ENCODE measurements at regions not wholly inside any gene's neighbourhood (a gene's known extent, or its start where the extent isn't known, plus 50 kb on each side); places are given as distances from the start of the nearest gene placed in this dataset.

DNA sequence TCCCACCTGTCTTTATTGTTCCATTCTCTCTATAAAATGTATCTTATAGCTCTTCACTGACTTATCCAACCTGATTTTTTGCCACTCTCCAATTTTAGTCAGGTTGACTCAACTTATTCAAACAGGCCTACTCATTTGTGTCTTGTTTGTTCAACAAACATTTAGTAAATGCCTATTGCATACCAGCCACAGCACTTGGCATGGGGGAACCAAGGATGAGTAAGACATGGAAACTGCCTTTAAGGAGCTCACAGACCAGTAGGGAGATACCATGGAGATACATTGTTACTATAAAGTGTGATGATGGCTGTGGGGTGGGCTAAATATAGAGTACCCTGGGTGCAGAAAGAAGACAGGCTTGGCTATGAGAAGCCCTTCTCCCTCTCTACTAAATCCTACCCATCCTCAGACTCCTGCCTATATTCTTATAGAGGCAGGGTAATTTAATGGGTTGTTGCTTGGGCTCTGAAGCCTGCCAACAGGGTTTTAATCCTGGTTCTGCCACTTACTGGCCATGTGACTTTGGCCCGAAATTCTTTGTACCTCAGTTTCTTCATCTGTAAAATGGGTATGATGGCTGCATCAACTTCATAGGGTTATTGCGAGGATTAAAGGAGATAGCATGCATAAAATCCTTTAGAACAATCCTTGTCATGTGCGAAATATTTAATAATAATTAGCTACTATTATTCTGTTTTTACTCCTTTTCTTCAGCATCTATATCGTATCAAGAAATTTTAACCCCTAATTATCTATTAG lies 348.5 kb upstream of the UMPS start:
- DNase-seq: no peak

DNA sequence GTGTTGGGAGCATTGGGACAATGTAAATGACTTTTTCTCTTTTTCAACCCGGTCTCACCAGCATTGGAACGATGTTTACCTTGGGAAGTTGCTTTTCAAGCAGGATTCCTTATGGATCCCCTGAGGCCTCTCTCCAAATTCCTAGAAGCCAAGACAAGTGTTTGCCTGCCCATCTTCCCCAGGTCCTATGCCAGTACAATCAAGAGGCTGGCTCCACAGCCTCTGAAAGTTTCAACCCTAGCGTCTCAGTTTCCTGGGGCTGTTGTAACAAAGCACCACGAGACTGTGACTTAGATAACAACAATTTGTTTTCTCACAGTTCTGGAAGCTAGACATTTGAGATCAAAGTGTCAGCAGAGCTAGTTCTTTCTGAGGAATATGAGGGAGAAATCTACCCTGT lies 347.2 kb upstream of the UMPS start:
- DNase-seq: no peak

DNA sequence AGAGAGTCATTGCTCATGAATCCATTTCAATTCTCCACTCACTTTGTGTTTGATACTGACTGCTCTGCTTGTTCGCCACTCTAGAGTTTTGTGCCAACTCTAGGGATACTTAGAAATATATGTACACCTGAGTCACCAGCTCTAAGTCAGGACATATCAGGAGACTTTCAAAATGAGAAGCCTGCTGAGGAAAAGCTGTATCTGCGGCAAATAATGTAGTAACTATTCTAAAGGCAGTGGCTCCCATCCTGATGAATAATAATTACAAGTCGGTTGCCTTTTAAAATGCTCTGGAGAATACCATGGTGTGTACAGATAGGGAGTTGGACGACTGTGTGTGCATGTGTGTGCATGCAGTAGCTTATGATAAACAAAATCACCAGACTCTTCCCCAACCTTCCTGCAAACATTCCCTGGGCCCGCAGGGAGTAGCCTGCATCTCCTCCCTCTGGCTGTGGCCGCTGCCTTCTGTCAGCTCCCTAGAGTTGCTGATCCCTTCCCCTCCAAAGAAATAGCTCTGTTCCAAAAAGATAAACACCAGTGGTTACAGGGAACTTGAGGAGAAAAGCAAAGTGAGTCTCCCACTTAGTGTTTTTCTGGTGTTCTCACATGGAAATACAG lies 346.3 kb upstream of the UMPS start:
- no peak for DNase-seq

DNA sequence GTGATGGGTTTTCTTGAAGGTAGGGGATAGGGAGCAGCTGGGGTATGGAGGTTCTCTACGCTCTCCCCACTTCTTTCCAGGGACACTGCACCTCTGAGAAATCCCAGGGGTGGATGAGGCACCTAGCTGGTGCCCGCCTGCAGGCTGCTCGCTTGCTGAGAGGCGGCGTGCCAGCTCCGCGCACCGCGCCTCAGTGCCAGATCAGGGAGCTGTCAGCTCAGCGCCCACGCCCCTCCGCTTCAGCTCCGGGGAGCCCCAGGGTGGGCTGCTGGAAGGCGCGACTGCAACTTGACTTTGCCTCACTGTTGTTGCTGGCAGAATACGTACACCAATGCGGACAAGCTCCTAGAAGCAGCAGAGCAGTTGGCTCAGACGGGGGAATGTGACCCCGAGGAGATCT lies 345.7 kb upstream of the UMPS start:
- DNase-seq: no peak

DNA sequence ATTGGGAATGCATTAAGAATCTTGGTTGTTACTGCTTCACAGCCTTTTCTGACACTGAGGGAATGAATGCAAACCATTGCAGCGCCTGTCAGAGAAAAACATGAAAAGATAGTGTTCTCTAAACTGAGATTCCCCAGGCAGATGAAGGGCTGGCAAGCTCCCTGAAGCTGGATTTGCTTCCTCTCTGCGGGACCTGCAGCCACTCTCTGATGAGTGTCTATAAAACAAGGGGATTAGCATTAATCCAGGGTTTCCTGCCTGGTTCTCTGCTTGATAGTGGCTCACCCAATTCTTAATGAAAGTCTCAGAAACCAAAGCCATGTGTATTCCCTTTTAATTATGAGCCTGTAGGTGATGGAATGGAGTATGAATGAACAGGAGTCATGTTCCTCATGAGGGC lies 344.3 kb upstream of the UMPS start:
- DNase-seq: no peak

DNA sequence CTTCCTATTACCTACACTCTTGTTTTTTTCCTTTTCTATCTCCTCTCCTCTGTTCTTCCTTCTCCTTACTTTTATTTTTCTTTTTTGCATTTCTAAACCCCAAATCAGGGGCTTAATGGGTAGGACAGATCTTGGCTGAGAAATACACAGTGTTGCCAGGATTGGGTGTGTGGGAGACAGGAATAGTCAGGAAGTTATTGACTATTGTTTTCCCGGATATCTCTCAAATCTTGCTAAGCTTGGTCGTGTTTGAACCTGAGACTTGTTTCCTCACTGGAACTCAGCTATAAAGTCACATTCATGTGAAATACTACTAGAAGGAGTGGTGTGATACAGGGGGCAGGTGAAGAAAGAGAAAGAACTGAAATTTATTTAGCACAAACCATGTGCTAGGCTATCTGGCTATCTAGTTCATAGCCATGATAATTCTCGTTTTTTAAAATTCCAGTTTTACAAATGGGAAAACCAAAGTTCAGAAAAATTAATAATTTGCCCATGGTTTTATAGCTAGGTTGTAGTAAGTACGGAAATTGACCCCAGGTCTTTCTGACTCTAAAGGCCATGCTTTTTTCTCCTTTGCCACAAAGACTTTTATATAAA lies 343.2 kb upstream of the UMPS start:
- DNase-seq: no peak

DNA sequence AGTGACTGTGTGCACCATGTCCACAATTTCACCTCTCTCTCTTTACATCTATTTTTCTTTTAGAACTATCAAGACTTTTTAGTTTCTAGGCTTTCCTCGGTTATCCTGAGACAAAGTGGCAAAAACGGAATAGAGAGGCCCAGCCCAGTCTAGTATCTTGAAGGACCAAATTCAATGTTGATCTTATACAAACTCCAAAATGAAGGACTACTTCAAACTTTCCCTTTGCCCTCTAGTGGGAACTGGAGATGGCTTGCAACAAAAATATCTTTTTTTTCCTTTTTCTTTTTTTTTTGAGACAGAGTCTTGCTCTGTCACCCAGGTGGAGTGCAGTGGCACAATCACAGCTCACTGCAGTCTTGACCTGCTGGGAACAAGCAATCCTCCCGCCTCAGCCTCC lies 338.5 kb upstream of the UMPS start:
- no peak for DNase-seq

DNA sequence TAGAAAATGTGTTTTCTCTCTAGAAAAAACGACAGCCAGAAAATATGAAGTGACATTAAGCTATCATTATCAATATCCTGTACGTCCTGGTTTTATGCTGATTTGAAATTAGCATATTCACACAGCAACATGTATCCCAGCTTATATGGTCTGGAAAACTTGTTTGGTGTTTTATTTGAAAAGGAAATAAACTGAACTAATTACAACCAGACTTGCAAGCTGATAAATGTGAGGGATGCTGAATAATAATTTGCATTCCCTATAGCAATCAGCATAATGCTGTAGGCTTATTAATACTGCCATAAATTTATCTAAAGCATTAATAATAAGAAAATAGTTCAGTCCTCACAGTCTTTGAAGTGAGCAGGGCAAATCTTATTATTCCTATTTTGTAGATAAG lies 336.9 kb upstream of the UMPS start:
- DNase-seq: no peak

DNA sequence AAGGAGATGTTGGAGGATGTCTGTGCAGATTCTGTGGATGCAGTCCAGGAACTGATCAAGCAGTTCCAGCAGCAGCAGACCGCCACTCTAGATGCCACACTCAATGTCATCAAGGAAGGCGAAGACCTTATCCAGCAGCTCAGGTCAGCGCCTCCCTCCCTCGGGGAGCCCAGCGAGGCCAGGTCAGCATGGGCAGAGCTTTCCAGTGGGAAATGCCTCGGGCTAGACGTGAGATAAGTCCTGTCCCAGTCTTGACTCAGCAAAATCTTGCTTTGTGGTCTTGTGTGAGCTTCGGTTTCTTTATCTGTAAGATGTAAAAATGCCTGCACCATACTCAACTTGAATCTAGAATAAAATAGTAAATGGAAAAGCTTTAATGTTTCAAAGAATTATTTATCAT lies 335.1 kb upstream of the UMPS start:
- DNase-seq: no peak

DNA sequence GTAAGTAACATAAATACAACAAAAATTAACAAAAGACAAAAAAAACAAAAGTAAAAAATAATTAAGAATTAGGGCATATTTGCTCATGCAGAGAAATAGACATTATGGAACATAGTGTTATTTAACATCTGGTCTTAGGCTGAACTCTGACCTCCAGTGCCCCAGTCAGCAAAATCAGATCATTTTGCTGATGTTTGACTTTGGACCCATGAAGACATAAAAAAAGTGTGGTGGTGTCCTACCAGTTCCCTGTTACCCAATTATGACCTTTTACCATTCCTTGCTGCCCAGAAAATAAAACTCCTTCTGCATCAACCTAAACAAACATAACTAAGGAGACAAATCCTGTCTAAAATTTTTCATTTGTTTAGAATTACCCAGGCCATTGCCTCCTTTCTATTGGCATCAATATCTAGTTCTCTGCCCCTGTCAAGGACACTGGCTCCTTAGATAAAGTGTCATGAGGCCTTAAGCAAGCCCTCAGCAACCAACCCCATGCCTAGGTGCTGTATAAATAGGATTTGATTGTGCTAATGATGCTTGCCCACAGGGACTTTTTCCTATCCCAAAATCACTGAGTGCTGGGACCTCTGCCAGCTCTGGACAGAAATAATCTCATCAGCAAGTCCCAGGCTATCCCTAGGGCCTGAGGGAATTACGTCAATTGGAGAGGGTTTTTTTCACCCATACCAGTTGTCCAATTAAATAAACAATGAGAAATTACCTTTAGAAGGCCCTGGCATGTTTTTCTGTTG lies 334.5 kb upstream of the UMPS start:
- DNase-seq: no peak

DNA sequence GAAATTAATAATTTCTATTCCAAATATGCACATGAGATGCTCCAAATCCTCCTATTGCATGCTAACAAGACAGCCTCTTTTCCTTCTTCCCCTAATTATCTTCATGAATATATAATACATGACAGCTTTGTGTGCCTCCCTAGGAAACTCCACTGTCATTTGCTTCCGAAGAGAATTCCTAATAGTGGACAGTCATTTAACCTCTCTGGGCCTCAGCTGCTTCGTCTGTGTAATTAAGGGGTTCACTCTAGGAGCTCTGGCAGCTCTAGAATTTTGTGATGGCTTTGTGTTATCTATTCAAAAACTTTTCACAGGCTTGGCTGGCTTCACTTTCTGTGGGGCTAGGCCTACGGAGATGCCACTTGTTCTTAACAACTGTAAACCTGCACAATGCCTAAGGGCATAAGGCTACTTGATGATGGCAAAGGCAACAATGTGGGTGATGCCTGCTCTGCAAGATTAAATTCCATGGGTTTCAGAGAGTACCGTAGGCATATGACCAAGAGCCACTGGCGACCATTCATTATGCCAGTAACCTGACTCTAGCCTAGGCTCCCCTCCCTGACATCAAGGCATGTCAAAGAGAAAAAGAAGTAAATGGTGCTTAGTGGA lies 333.8 kb upstream of the UMPS start:
- DNase-seq: no peak

DNA sequence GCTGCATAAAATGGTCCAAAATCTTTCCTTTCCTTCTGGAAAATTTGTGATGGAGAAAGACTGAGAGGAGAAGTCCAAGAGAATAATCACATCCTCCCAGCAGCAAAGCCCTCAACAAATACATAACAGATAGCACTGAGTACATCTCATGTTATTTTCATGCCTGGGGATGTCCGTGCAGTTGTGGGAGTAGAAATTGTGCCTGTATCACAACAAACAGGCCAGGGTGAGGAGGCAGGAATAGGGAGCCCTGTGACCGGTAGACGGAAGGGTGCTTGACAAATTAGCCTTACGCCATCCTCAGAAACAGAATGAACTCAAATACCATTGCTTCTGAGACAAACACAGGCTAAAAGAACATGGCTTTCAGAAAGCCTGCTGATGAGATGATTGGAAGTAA lies 333.2 kb upstream of the UMPS start:
- no peak for DNase-seq

DNA sequence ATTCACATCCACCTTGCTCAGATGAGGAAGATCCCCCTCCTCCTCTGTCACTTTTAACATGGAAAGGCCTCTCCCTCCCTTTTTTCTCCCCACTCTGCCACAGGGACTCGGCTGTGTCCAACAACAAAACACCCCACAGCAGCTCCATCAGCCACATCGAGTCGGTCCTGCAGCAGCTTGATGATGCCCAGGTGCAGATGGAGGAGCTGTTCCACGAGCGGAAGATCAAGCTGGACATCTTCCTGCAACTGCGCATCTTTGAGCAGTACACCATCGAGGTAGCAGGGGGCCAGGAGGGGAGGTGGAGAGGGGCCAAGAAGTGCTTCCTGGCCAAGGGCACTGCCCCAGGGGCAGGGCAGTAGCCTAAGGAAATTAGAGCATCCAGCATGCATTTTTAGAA lies 331.7 kb upstream of the UMPS start:
- no peak for DNase-seq

DNA sequence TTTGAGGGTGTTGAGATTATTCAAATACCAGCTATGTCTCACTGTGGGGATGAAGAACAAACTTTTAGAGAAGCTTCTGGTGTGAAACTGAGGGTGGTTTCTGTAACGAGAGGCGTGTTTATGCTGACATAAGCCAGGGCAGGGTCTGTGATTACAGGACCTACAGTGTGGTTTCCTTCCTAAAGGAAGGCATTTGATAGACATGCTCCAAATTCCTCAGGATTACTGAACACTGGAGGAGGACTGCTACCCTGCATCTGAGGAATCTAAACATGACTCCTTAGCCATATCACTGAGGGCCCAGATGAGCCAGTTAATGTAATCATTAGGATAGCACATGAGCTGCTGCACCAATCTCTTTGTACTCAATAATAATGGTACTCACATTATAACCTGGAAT lies 328.4 kb upstream of the UMPS start:
- DNase-seq: no peak

DNA sequence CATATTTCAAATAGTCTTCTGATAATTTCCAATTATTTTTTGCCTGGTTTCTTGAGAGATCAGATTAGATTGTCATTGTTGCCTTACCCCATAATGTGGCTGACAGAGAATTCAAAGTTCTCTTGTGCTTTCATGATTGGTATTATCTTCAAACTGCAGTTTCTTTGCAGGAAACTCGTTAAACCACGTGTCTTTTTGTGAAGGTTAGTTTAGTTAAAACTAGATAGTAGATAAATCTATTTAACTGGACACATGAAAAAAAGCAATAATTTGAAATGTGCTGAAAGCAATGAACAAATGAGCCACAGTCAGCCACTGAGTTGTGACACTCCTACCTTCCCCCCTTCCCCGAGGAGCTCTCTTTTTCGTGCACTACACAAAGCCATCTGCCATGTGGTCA lies 327.5 kb upstream of the UMPS start:
- DNase-seq: no peak

DNA sequence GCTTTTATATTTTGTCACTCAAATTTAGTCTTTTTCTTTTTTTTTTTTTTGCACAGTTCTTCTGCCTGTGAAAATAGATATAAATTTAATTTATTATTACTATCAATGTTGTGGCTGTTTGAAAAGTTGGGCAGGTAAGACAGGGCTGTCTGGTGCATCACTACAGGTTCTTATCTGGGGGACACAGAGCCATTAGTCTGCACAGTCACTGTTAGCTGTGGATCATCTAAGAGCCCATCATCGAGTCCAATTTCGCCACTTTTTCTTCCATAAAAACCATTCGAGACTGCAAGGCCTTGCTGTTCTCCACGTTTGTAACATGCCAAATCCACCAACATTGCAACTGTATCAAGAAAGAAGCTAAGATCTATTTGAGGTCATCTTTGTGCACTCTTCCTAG lies 325.6 kb upstream of the UMPS start:
- no peak for DNase-seq

DNA sequence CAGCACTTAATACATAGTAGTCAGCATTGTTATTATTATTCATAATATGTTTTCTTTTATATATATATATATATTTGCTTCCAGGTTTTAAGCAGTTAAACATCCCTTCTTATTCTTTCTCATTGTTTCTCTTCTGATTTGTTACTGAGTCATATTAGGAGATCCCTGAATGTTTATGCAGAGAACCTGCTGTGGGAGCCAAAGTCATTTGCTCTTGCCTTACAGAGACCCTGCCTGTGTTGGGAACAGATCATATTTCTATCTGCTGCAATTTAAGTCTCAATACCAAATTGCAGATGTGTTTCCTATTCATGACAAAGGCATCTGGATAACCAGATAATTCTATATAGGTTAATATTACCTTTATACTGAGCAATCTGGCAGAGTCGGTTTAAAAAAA lies 323.0 kb upstream of the UMPS start:
- no peak for DNase-seq

DNA sequence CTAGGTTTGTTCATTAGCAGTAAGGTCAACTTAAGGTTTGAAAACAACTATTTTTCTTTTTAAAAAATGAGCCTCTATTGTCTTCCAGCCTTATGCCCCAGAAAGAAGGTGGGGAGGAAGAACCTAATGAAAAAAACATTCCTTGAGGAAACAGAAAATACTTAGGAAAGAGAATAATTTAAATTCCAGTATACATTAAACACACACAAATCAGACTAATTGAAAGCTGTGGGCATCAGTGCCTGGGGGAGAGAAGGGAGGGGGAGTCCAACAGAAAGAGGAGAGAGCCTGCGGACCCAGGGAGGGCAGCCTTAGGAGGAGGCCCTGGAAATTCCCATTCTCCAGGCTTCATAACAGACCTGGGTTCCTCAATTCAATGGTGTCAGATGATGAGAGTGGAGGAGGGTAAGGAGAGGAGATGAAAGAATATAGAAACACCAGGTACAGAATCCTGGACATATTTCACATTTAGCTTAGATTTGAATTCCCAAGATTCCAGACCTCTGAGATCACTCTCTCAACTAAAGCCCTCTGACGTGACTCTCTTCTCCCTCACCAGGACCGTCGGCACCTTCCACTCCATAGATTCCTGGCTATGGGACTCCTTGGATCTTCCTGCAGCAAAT lies 320.5 kb upstream of the UMPS start:
- DNase-seq: no peak

DNA sequence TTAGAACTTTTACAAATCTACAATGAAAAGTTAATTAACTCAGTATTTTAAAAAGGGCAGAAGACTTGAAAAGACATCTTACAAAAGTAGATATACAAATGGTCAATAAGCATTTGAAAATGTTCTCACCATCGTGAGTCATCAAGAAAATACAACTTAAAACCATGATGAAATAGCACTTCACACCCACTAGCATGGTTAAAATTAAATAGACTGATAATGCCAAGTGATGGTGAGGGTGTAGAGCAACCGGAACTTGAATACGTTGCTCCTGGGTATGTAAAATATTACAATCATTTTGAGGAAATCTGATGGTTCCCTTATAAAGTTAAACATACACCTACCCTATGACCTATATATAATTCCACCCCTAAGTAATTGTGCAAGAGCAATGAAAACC lies 319.8 kb upstream of the UMPS start:
- no peak for DNase-seq

DNA sequence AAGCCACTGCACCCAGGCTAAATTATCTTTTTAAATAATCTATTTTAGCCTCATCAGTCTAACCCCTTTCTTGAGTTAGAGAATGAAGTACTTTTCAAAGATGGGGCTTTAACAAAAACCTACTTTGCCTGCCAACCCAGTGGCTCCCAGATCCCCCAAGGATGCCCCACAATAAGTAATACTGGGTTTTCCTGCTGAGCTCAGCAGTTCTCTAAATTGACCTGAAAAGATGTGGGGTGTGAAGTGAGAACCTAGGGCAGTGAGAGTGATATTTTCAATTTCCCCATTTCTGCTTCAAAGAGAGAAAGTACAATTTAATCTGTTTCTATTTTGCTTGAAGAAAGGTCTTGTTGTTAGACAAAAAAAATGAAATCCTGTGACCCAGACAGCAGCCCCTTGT lies 318.5 kb upstream of the UMPS start:
- DNase-seq: no peak

DNA sequence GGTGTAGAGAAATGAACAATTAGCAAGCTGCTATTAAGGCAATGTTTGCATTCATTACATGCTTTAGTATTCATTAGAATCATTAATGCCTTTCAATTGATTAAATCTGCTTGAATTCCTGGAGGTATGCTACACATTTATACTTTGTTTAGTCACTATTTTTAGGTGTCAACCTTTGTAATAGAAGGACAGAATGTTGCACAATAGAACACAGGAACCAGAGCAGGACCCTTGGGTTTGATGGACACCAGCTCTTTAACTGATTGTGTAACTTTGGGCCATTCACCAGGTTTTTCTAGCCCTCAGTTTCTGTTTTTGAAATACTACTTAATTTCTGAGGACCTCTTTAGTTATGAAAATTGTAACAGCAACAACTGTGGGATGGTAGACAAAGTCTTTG lies 317.6 kb upstream of the UMPS start:
- no peak for DNase-seq

DNA sequence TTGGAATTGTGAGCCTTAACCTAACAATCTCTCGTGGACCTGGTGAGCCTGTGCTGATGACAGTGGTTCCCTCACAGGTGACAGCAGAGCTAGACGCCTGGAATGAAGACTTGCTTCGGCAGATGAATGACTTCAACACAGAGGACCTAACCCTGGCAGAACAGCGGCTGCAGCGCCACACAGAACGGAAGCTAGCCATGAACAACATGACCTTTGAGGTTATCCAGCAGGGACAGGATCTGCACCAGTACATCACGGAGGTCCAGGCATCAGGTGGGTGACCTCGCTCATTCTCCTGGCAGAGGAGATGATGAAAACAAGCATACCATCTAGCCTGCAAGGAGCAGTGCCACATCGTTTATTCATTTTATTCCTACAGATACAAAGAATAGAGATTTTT lies 316.9 kb upstream of the UMPS start:
- DNase-seq: no peak

DNA sequence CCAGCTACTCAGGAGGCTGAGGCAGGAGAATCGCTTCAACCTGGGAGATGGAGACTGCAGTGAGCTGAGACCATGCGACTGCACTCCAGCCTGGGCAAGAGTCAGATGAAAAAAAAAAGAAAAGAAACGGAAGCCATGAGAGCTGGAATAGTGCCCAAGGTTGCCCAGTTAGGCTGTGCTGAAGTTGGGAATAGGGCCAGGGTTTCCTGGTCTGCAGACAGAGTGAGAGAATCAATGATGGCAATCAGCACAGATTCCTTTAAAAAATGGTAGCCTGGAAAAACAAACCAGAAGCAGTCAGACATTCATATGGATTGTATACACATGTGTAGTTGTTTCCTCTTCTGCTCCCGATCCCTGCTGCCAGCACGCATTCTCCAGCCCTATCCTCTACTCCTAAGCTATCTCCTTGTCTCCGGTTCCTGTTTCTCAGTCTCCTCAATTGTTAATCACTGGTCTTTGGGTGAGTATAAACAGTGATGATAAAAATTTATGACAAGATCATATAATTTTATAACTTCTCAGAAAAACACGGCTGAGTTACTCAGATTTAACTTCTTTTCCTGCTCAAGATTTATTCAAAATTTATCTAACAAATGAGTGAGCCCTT lies 316.2 kb upstream of the UMPS start:
- no peak for DNase-seq
